Endothelial cell of umbilical vein (primary cell): ENCODE measurements at regions not wholly inside any gene's neighbourhood (a gene's known extent, or its start where the extent isn't known, plus 50 kb on each side); places are given as distances from the start of the nearest gene placed in this dataset.

Source experiments
- BruUV-seq: library from RNA; stranded (reverse); fragments of 400-500 nt; replicated peaks from 2 replicates; lab custom pipeline; 2021; lab: Mats Ljungman, UMichigan
- CTCF ChIA-PET: fragments of 300-600, 350-600 bp; sonication (Branson Sonifier 250); formaldehyde crosslinking; loops from one replicate; lab custom pipeline; 2021; ENCODE audit warnings: antibody characterized with exemption, inconsistent platforms; lab: Charles Lee
- POLR2A ChIA-PET: fragments of 300-600, 350-600 bp; sonication (Branson Sonifier 250); formaldehyde crosslinking; loops from one replicate; lab custom pipeline; 2021; ENCODE audit warnings: antibody characterized with exemption, inconsistent platforms; lab: Charles Lee
- DNase-seq: peaks from one replicate; pipeline ENCODE4 v3.0.0-alpha.2; 2011; ENCODE audit warnings: low read depth, low spot score
- FAIRE-seq: peaks from 2 replicates; lab custom pipeline; 2011; peaks lifted over from hg19 to GRCh38; lab: Jason Lieb, UNC
- H2AFZ ChIP-seq: 2 replicates; pipeline ENCODE4 v1.6.0; 2012; ENCODE audit warnings: low read depth, low read length, control low read depth, inconsistent platforms
- H3K27ac ChIP-seq: 2 replicates; pipeline ENCODE4 v1.5.1; 2011; ENCODE audit warnings: low read depth, mild to moderate bottlenecking, control low read depth, low read length, moderate library complexity; ENCODE audit not compliant: insufficient read depth
- H3K27me3 ChIP-seq, 2 experiments: 2 replicates each; pipeline versions ENCODE4 v1.6.0 to v1.6.1; 2011; ENCODE audit warnings: low read length in 2 of 2, mixed read lengths in 1 of 2; ENCODE audit not compliant: control insufficient read depth in 2 of 2, insufficient read depth in 2 of 2
- H3K36me3 ChIP-seq, 2 experiments: 2 replicates in 1 of 2; 3 replicates in 1 of 2; pipeline ENCODE4 v1.5.1; 2011; ENCODE audit warnings: low read length in 2 of 2, mild to moderate bottlenecking in 1 of 2, moderate library complexity in 1 of 2; ENCODE audit not compliant: control insufficient read depth in 2 of 2, insufficient read depth in 2 of 2; ENCODE audit errors: extremely low read depth in 1 of 2
- H3K4me1 ChIP-seq: 3 replicates; pipeline ENCODE4 v1.5.1; 2011; ENCODE audit warnings: mild to moderate bottlenecking, low read length; ENCODE audit not compliant: control insufficient read depth, insufficient read depth; ENCODE audit errors: extremely low read depth
- H3K4me2 ChIP-seq: 2 replicates; pipeline ENCODE4 v1.6.1; 2011; ENCODE audit warnings: low read length, control low read depth, mixed read lengths; ENCODE audit not compliant: insufficient read depth
- H3K4me3 ChIP-seq, 3 experiments: fragments of 200-600 bp in 1 of 3; sonication (generic), shearing (Covaris generic) in 1 of 3; replicated peaks in 1 of 3; 2 replicates each; pipeline ENCODE4 v1.5.1; 2011 to 2016; ENCODE audit warnings: control low read depth in 3 of 3, low read length in 3 of 3, mild to moderate bottlenecking in 2 of 3, inconsistent platforms in 1 of 3, low read depth in 1 of 3, moderate library complexity in 1 of 3; ENCODE audit not compliant: insufficient read depth in 1 of 3
- H3K79me2 ChIP-seq: 2 replicates; pipeline ENCODE4 v1.6.0; 2012; ENCODE audit warnings: low read length, inconsistent platforms; ENCODE audit not compliant: control insufficient read depth, insufficient read depth
- H3K9ac ChIP-seq: replicated peaks from 2 replicates; pipeline ENCODE3; 2011; ENCODE audit warnings: low read length, control low read depth; ENCODE audit not compliant: insufficient read depth; ENCODE audit errors: extremely low read depth
- H3K9me1 ChIP-seq: replicated peaks from 3 replicates; pipeline ENCODE4 v1.6.0; 2011; ENCODE audit warnings: mild to moderate bottlenecking, low read length; ENCODE audit not compliant: control insufficient read depth, insufficient read depth; ENCODE audit errors: extremely low read depth
- H3K9me3 ChIP-seq: replicated peaks from 2 replicates; pipeline ENCODE4 v1.5.1; 2012; ENCODE audit warnings: low read length, inconsistent platforms; ENCODE audit not compliant: control insufficient read depth, insufficient read depth
- H4K20me1 ChIP-seq: replicated peaks from 2 replicates; pipeline ENCODE3; 2011; ENCODE audit warnings: mild to moderate bottlenecking, low read length; ENCODE audit not compliant: control insufficient read depth, insufficient read depth; ENCODE audit errors: extremely low read depth
- EZH2 ChIP-seq: IDR thresholded peaks from 2 replicates; pipeline ENCODE4 v1.6.1; 2012; ENCODE audit warnings: borderline replicate concordance, low read depth, mild to moderate bottlenecking, moderate library complexity, low read length, inconsistent platforms; ENCODE audit not compliant: severe bottlenecking
- FOS ChIP-seq: IDR thresholded peaks from 2 replicates; pipeline ENCODE4 v1.6.1; 2011; ENCODE audit warnings: mild to moderate bottlenecking, low read length, moderate library complexity, borderline replicate concordance; ENCODE audit not compliant: insufficient read depth
- GATA2 ChIP-seq: IDR thresholded peaks from 2 replicates; pipeline ENCODE4 v1.7.0; 2011; ENCODE audit warnings: low read depth, mild to moderate bottlenecking, moderate library complexity, mixed read lengths, low read length; ENCODE audit not compliant: insufficient read length, insufficient read depth
- JUN ChIP-seq: IDR thresholded peaks from 2 replicates; pipeline ENCODE4 v1.6.1; 2011; ENCODE audit warnings: borderline replicate concordance, low read depth; ENCODE audit not compliant: insufficient read length, insufficient read depth
- MYC ChIP-seq: IDR thresholded peaks from one replicate; pipeline ENCODE4 v1.6.1; 2011; ENCODE audit warnings: mild to moderate bottlenecking, low read depth, low read length
- POLR2A ChIP-seq: IDR thresholded peaks from 2 replicates; pipeline ENCODE4 v1.6.1; 2012; ENCODE audit warnings: low read depth, mild to moderate bottlenecking, control low read depth, low read length
- POLR2AphosphoS5 ChIP-seq: IDR thresholded peaks from 2 replicates; pipeline ENCODE4 v1.6.1; 2012; ENCODE audit warnings: low read depth, mild to moderate bottlenecking, control low read depth, low read length, moderate library complexity; ENCODE audit not compliant: insufficient read depth
- dilution Hi-C: fragments of 300-500 bp; cut with MboI; formaldehyde crosslinking; loops from one replicate; pipeline ENCODE4 v1.15.0; 2019; ENCODE audit warnings: low sequenced_read_pairs; ENCODE audit not compliant: extremely low pct_ligation_motif_present
- intact Hi-C: fragments of 100-400 bp; cut with micrococcal nuclease; formaldehyde crosslinking; loops from one replicate; pipeline ENCODE4 v1.10.0; 2022
- TF ChIP-seq, protein P1 (sequence below), 2 donors: IDR thresholded peaks; 1 replicate in 1 of 2; 2 replicates in 1 of 2; pipeline ENCODE4 v1.5.1; 2011; ENCODE audit warnings: low read length in 2 of 2, mild to moderate bottlenecking in 2 of 2, moderate library complexity in 2 of 2, control low read depth in 1 of 2, inconsistent platforms in 1 of 2, low read depth in 1 of 2; ENCODE audit not compliant: insufficient read depth in 1 of 2; ENCODE audit errors: extremely low read depth in 1 of 2
- TF ChIP-seq, protein P2 (sequence below): IDR thresholded peaks from 2 replicates; pipeline ENCODE4 v1.6.1; 2011; ENCODE audit not compliant: insufficient read depth, insufficient read length

DNA sequence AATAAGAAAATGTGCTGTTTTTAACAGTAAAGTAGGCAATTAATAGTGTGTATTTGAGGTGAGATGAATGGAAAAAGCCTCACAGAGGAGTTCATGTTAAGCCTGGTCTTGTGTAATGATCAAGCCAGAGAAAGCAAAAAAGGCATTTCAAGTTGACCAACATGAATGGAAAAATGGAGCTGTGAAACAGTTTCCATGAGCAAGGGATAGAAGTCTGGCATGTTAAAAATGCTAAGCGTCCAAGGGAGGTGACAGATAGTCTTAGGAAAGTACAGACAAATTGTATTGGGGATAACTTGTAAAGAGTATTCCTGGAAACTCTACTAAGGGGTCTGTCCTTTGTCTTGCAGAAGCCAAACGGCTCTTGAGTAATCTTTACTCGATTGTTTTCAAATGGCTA, 506.8 kb upstream of the ATXN8OS start:
- no peaks in the 10 kb centered on the region for H3K79me2 ChIP-seq
- no peak overlapping the region for H3K27ac ChIP-seq
- H3K9me3 ChIP-seq, result no peaks in the 10 kb centered on the region
- no peaks in the 10 kb centered on the region for H4K20me1 ChIP-seq
- H3K36me3 ChIP-seq, result no peaks in the 10 kb centered on the region
- H3K9me1 ChIP-seq, result no peaks in the 10 kb centered on the region
- H3K4me3 ChIP-seq, result no peak overlapping the region
- dilution Hi-C loops (no loop called here), intact Hi-C loops (no loop called here)
- no TSS peak for BruUV-seq
- POLR2A ChIA-PET, result no interaction called here
- H2AFZ ChIP-seq, result no peak overlapping the region
- no peak overlapping the region for H3K9ac ChIP-seq
- CTCF ChIA-PET, result no interaction called here
- H3K27me3 ChIP-seq, result no peaks in the 10 kb centered on the region
- H3K4me1 ChIP-seq, result no peaks in the 10 kb centered on the region
- no peak overlapping the region for H3K4me2 ChIP-seq
- no peak for FAIRE-seq
- TF ChIP-seq, protein P1, sequence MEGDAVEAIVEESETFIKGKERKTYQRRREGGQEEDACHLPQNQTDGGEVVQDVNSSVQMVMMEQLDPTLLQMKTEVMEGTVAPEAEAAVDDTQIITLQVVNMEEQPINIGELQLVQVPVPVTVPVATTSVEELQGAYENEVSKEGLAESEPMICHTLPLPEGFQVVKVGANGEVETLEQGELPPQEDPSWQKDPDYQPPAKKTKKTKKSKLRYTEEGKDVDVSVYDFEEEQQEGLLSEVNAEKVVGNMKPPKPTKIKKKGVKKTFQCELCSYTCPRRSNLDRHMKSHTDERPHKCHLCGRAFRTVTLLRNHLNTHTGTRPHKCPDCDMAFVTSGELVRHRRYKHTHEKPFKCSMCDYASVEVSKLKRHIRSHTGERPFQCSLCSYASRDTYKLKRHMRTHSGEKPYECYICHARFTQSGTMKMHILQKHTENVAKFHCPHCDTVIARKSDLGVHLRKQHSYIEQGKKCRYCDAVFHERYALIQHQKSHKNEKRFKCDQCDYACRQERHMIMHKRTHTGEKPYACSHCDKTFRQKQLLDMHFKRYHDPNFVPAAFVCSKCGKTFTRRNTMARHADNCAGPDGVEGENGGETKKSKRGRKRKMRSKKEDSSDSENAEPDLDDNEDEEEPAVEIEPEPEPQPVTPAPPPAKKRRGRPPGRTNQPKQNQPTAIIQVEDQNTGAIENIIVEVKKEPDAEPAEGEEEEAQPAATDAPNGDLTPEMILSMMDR (IDR thresholded peaks at IDR 0.05; ENCODE audit: extremely low read depth in 1 of 2, insufficient read depth in 1 of 2, low read depth in 1 of 2, low read length in 2 of 2), result no peak
- no peak for TF ChIP-seq MYC
- no peak for TF ChIP-seq JUN
- TF ChIP-seq POLR2A, result no peak
- TF ChIP-seq FOS, result no peak
- no peak for TF ChIP-seq POLR2AphosphoS5
- TF ChIP-seq, protein P2, sequence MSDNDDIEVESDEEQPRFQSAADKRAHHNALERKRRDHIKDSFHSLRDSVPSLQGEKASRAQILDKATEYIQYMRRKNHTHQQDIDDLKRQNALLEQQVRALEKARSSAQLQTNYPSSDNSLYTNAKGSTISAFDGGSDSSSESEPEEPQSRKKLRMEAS, result no peak
- TF ChIP-seq EZH2, result no peak
- TF ChIP-seq GATA2, result no peak
- DNase-seq, result no peak
